Fibroblast of skin of left biceps (primary cell): ENCODE measurements at regions not wholly inside any gene's neighbourhood (a gene's known extent, or its start where the extent isn't known, plus 50 kb on each side); places are given as distances from the start of the nearest gene placed in this dataset.

Experiments
- DNase-seq, 2 experiments: peaks; one replicate each; pipeline ENCODE4 v3.0.0-alpha.2; 2013; ENCODE audit warnings: low read depth in 2 of 2

GRCh38 chr2:10985260-10985659, 73.5 kb downstream of the KCNF1 start:
- no peak for DNase-seq

- no peak for DNase-seq
These were observed 74.3 kb downstream of the KCNF1 start for GRCh38 chr2:10985901-10986535.

- no peak for DNase-seq
These were observed 75.7 kb downstream of the KCNF1 start for GRCh38 chr2:10987439-10987838.

- DNase-seq = no peak
These were observed 76.1 kb downstream of the KCNF1 start for GRCh38 chr2:10987861-10988260.

GRCh38 chr2:10989151-10989550, 77.4 kb downstream of the KCNF1 start:
- DNase-seq = no peak

- no peak for DNase-seq
These were observed 78.0 kb downstream of the KCNF1 start for GRCh38 chr2:10989782-10990181.

GRCh38 chr2:10990561-10991111, 78.9 kb downstream of the KCNF1 start:
- DNase-seq = no peak

GRCh38 chr2:10992023-10992791, 80.5 kb downstream of the KCNF1 start:
- no peak for DNase-seq

GRCh38 chr2:10993001-10993481, 81.3 kb downstream of the KCNF1 start:
- DNase-seq = no peak

- DNase-seq = no peak
These were observed 83.7 kb downstream of the KCNF1 start for GRCh38 chr2:10995366-10995970.

- DNase-seq = peak in 1 of 2 experiments; percentile 1
These were observed 92.5 kb downstream of the KCNF1 start for GRCh38 chr2:11004199-11004598.

GRCh38 chr2:11005032-11005431, 93.3 kb downstream of the KCNF1 start:
- no peak for DNase-seq

GRCh38 chr2:11006191-11006590, 94.5 kb downstream of the KCNF1 start:
- no peak for DNase-seq

- no peak for DNase-seq
These were observed 95.9 kb downstream of the KCNF1 start for GRCh38 chr2:11007331-11008264.

- no peak for DNase-seq
These were observed 97.0 kb downstream of the KCNF1 start for GRCh38 chr2:11008773-11009172.

GRCh38 chr2:11009176-11009575, 97.4 kb downstream of the KCNF1 start:
- DNase-seq = no peak

- DNase-seq = no peak
These were observed 98.2 kb downstream of the KCNF1 start for GRCh38 chr2:11009891-11010290.

- no peak for DNase-seq
These were observed 99.6 kb downstream of the KCNF1 start for GRCh38 chr2:11011359-11011758.

GRCh38 chr2:11012131-11012693, 100.5 kb downstream of the KCNF1 start:
- no peak for DNase-seq

GRCh38 chr2:11013196-11013595, 101.5 kb downstream of the KCNF1 start:
- no peak for DNase-seq

GRCh38 chr2:11014026-11014425, 102.3 kb downstream of the KCNF1 start:
- DNase-seq = no peak
